ENCODE measurements at regions not wholly inside any gene's neighbourhood (a gene's known extent, or its start where the extent isn't known, plus 50 kb on each side); places are given as distances from the start of the nearest gene placed in this dataset.

DNA sequence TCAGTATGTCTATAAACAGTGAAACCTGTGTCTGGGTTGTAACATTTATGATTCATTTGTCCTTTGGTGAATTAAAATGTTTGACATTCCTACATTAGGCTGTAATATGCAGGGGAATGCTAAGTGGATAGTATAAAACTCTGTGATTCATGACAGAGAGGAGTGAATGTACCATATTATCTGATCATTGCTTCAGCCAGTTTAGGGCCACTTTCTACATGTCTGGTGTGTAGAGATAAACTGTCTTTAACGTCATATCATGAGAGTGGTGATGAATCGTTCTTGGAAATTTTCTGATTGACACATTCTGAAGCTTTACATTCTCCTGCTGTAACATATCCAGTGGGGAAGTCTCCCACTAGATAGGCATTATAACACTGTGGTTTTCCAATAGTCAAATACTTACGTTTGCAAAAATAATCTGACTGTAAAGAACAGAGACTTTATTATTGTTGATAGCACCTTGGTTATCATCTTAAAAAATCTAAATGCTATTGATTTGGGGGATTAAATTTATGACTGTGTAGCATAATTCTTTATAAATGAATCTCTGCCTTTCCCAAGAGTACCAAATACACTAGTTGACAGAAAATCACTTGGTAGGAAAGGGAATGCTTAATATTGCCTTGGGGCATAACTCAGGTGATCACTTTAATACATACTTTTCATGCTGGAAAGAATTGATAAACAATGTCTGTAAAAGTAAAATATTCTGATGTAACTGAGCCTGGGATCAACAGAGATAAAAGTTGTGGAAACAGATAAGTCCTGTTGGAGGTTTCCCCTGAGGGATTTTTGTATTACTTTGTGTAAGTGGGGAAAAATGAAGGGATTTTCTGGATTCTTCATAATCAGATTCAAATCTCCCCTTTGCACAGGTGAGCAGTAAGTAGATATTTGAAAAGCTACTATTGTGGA, 427.9 kb downstream of the JRKL start:
- TF ChIP-seq, protein P1, sequence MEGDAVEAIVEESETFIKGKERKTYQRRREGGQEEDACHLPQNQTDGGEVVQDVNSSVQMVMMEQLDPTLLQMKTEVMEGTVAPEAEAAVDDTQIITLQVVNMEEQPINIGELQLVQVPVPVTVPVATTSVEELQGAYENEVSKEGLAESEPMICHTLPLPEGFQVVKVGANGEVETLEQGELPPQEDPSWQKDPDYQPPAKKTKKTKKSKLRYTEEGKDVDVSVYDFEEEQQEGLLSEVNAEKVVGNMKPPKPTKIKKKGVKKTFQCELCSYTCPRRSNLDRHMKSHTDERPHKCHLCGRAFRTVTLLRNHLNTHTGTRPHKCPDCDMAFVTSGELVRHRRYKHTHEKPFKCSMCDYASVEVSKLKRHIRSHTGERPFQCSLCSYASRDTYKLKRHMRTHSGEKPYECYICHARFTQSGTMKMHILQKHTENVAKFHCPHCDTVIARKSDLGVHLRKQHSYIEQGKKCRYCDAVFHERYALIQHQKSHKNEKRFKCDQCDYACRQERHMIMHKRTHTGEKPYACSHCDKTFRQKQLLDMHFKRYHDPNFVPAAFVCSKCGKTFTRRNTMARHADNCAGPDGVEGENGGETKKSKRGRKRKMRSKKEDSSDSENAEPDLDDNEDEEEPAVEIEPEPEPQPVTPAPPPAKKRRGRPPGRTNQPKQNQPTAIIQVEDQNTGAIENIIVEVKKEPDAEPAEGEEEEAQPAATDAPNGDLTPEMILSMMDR (IDR thresholded peaks at IDR 0.05) = no peak

DNA sequence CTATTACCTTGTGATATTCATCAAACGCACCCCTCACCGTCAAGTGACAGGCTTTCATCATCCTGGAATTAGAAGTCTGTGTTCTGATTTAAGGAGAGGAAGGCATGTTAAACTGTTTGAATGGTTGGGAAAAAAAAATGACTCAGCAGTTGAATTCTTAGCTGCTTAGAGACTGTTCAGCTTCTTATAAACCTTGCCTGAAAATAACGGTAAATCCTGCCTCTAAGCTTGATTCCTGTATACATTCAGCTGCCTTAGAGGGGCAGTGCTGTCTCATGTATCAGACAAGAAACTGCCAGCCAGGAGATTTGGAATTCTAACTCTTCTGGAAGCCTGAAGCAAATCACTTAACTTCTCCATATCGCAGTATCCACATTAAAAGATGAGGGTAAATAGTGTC, 437.4 kb downstream of the JRKL start:
- TF ChIP-seq, protein P1 (IDR thresholded peaks at IDR 0.05) = peak; percentile 39; the same call in 1 of the 2 replicates

DNA sequence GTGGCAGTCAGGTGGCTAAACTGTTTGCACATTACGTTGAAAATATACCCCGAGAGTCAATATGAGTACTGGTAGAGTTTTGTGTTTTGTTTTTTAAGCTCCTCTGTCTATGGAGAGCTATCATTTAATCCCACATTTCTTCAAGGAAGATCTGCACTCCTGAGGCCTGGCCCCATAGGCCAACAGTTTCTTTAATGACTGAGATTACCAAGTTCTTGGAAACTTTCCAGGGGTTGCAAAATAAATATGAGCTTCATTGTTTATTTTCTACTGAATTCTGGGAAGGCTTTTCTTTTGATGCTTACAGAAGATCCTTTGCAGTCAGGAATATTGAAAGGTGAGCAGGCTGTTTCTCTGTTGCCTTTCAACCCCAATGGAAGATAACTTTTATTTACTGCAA, 452.0 kb downstream of the JRKL start:
- TF ChIP-seq, protein P1 (IDR thresholded peaks at IDR 0.05) = no peak

DNA sequence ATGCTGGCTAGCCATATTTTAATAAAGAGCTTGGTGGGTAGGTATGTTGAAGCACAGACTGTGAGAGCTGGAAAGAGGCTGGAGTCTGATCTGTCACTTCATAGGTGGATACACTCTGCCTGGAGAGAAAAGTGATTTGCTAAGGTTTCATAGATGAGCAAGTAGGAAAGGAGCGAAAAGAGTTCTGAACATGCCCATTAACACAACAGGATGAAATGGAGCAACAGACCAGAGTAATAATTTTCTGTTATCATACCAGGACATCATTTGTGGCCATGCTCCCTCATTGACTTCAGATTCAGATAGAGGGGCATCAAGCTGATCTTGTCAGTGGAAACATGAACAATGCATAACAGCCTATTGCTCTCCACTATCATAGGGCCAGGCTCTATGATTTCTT, 452.9 kb downstream of the JRKL start:
- TF ChIP-seq, protein P1 (IDR thresholded peaks at IDR 0.05) = no peak

DNA sequence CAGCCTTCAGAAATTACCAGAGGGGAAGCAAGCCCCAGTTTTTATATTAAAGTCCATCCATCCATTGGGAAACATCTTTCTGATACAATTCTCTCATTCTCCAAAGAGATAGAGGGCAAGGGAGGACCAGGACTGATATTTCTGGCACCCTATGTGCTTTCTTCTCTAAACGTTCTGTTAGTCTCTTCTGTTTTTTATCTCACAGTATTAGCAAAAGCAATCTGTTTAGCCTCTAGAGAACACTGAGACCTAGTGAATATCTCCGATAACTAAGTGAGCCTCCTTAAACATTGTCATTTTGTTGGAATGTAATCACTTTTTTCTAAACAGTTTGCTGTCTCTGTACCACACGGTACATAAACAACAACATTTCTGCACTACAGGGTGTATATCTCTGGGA, 464.6 kb downstream of the JRKL start:
- TF ChIP-seq, protein P1 (IDR thresholded peaks at IDR 0.05) = no peak

DNA sequence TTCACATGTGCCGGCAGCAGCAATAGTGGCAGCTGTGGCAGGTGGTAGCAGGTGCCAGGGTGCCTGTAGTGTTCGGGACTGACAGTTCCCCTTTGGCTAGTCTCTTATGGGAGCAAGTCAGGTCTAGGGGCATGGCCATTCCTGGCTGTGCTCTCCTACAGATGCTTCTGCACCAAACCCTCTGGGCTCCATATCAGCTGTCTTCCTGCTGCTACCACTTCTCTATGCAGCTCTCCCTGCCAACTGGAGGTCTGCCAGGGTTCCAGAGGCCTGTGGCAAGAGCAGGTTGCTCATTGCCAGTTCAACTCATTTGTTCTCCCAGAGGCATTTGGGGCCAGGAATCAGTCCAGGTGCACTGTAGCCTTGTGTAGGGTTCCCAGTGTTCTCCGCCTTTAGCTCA, 473.7 kb downstream of the JRKL start:
- TF ChIP-seq, protein P1 (IDR thresholded peaks at IDR 0.05) = no peak

DNA sequence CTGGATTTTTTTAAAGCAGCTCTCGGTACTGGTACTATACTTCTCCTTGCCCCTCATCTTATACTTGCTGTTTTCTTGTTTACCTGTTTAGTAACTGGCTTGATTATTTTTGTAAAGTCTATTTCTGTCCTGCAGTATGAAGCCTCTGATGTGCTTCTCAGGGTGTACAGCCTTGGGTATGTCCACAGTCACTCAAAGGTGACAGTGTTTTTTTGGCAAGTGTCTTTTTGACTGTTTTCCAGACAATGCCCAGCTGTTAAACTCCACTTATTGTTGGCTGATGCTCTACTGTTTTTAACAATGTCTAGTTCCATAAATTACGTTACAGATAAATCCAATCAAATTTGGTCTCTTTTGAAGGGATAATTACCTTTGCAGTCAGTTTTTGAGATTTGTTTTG, 475.2 kb downstream of the JRKL start:
- TF ChIP-seq, protein P1 (IDR thresholded peaks at IDR 0.05) = no peak
